ENCODE measurements at regions not wholly inside any gene's neighbourhood (a gene's known extent, or its start where the extent isn't known, plus 50 kb on each side); places are given as distances from the start of the nearest gene placed in this dataset.

- no peak for TF ChIP-seq EZH2 (IDR thresholded peaks at IDR 0.05)
- TF ChIP-seq CTCF (IDR thresholded peaks at IDR 0.05): no peak
- no peak for TF ChIP-seq EZH2phosphoT487 (IDR thresholded peaks at IDR 0.05)
- Histone ChIP-seq H3K79me2 (ENCODE audit: low read depth) (no peaks in the 10 kb centered on the region), H3K27ac (no peak overlapping the region), H3F3A (ENCODE audit: low read depth) (no peaks in the 10 kb centered on the region), H3K4me3 (no peak overlapping the region), H4K20me1 (ENCODE audit: low read depth) (no peaks in the 10 kb centered on the region), H3K9me3 (ENCODE audit: low read depth) (no peaks in the 10 kb centered on the region), H3K27me3 (no peaks in the 10 kb centered on the region), H2AFZ (replicated peaks) (no peak overlapping the region), H3K36me3 (no peaks in the 10 kb centered on the region), H3K4me1 (peaks cover 32% of the 10 kb centered on the region), H3K9ac (no peak overlapping the region), H3K4me2 (no peak overlapping the region)
- Mint-ChIP-seq H3K9me3 (peaks cover 9% of the 10 kb centered on the region), H3K27ac (no peak overlapping the region), H3K36me3 (no peaks in the 10 kb centered on the region), H3K4me1 (peaks cover 54% of the 10 kb centered on the region), H3K4me3 (no peak overlapping the region), H3K27me3 (ENCODE audit: insufficient read depth, low read depth) (no peaks in the 10 kb centered on the region)
- no peak for DNase-seq (ENCODE audit: low spot score)
These were observed 95.4 kb upstream of the PITRM1 start for GRCh38 chr10:3268025-3268424.

- Mint-ChIP-seq H3K27me3 (ENCODE audit: insufficient read depth, low read depth) (no peaks in the 10 kb centered on the region), H3K27ac (peak overlapping the region; percentile 54), H3K36me3 (no peaks in the 10 kb centered on the region), H3K4me3 (no peak overlapping the region), H3K4me1 (peaks cover 27% of the 10 kb centered on the region), H3K9me3 (peaks cover 15% of the 10 kb centered on the region)
- DNase-seq (ENCODE audit: low spot score): no peak
- Histone ChIP-seq H3K4me1 (peaks cover 14% of the 10 kb centered on the region), H3K9me3 (ENCODE audit: low read depth) (no peaks in the 10 kb centered on the region), H3K27ac (no peak overlapping the region), H3K4me2 (no peak overlapping the region), H3K79me2 (ENCODE audit: low read depth) (no peaks in the 10 kb centered on the region), H3K36me3 (no peaks in the 10 kb centered on the region), H3K4me3 (no peak overlapping the region), H4K20me1 (ENCODE audit: low read depth) (no peaks in the 10 kb centered on the region), H3K9ac (no peak overlapping the region), H3K27me3 (no peaks in the 10 kb centered on the region), H2AFZ (replicated peaks) (no peak overlapping the region), H3F3A (ENCODE audit: low read depth) (no peaks in the 10 kb centered on the region)
- TF ChIP-seq EZH2 (IDR thresholded peaks at IDR 0.05) (no peak), EZH2phosphoT487 (IDR thresholded peaks at IDR 0.05) (no peak), CTCF (IDR thresholded peaks at IDR 0.05) (no peak)
These were observed 92.5 kb upstream of the PITRM1 start for GRCh38 chr10:3265088-3265487.

DNA sequence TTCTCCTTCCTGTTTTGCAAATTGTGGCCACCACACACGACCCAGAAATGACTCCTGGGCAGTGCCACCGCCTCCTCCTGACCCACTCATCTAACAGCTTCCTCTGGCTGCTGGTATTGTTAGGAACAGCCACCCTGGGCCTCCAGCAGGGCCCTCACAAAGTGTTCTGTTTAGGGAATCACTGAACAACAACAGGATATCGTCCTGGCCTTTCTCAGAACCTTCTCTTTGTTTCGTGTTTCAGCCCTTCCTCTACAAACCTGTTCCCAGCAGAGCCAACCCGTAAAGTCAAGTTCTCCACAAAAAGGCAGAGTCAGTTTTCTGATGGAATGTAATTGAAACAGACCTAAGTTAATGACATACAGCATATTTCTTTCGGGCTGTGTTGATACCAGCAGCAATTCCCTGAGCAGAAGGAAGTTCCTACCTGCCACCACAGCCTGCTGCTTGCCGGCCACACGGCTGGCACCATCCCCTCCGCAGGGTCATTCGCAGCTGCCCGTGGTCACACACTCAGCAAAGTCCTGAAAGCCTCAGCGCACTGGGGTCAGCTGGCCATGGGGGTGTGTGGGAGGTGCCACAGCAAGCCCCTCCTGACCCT, 91.7 kb upstream of the PITRM1 start:
- no peak overlapping the region for H3K27ac ChIP-seq
- H4K20me1 ChIP-seq (ENCODE audit: low read depth): no peaks in the 10 kb centered on the region
- H3K36me3 Mint-ChIP-seq: no peaks in the 10 kb centered on the region
- no peaks in the 10 kb centered on the region for H3K79me2 ChIP-seq (ENCODE audit: low read depth)
- H3K4me1 Mint-ChIP-seq: peaks cover 18% of the 10 kb centered on the region
- peaks cover 18% of the 10 kb centered on the region for H3K9me3 Mint-ChIP-seq
- H3K4me2 ChIP-seq: no peak overlapping the region
- no peaks in the 10 kb centered on the region for H3K36me3 ChIP-seq
- peak overlapping the region; percentile 30 for H3K27ac Mint-ChIP-seq
- H3K4me3 ChIP-seq: no peak overlapping the region
- TF ChIP-seq EZH2 (IDR thresholded peaks at IDR 0.05): no peak
- no peak for TF ChIP-seq CTCF (IDR thresholded peaks at IDR 0.05)
- TF ChIP-seq EZH2phosphoT487 (IDR thresholded peaks at IDR 0.05): no peak
- H3K9ac ChIP-seq: no peak overlapping the region
- DNase-seq (ENCODE audit: low spot score): no peak
- no peaks in the 10 kb centered on the region for H3F3A ChIP-seq (ENCODE audit: low read depth)
- no peaks in the 10 kb centered on the region for H3K27me3 ChIP-seq
- H3K27me3 Mint-ChIP-seq (ENCODE audit: insufficient read depth, low read depth): peaks cover 2% of the 10 kb centered on the region
- peak overlapping the region; percentile 6 for H2AFZ ChIP-seq (replicated peaks)
- H3K9me3 ChIP-seq (ENCODE audit: low read depth): no peaks in the 10 kb centered on the region
- H3K4me3 Mint-ChIP-seq: no peak overlapping the region
- H3K4me1 ChIP-seq: peaks cover 14% of the 10 kb centered on the region

Measured in neural progenitor cell (in vitro differentiated cells).